IPS-15b (cell line): ENCODE measurements at regions not wholly inside any gene's neighbourhood (a gene's known extent, or its start where the extent isn't known, plus 50 kb on each side); places are given as distances from the start of the nearest gene placed in this dataset.
"Not testable (repeated sequence)": the region's sequence is repeated elsewhere in the genome, so short reads cannot be mapped to it uniquely, and the experiment has no call there.

Source experiments
- H3K27me3 ChIP-seq: one replicate; pipeline ENCODE4 v1.6.1; 2013; ENCODE audit warnings: low read length; ENCODE audit not compliant: control insufficient read depth, insufficient read depth
- H3K36me3 ChIP-seq: one replicate; pipeline ENCODE4 v1.6.1; 2013; ENCODE audit warnings: low read length; ENCODE audit not compliant: control insufficient read depth, insufficient read depth
- H3K4me1 ChIP-seq: one replicate; pipeline ENCODE4 v1.6.1; 2013; ENCODE audit warnings: mild to moderate bottlenecking, low read length; ENCODE audit not compliant: control insufficient read depth, insufficient read depth
- H3K4me3 ChIP-seq: one replicate; pipeline ENCODE4 v1.5.1; 2013; ENCODE audit warnings: low read depth, low read length
- H3K9ac ChIP-seq: one replicate; pipeline ENCODE4 v1.6.1; 2013; ENCODE audit warnings: low read depth, mild to moderate bottlenecking, low read length
- H3K9me3 ChIP-seq: one replicate; pipeline ENCODE4 v1.6.1; 2013; ENCODE audit warnings: mild to moderate bottlenecking, low read length; ENCODE audit not compliant: control insufficient read depth, insufficient read depth

GRCh38 chr5:1635477-1635876 is 111.7 kb upstream of the LPCAT1 start:
- not testable (repeated sequence) for H3K4me1 ChIP-seq, H3K9ac ChIP-seq

GRCh38 chr5:1634337-1634661 is 110.5 kb upstream of the LPCAT1 start:
- Histone ChIP-seq H3K27me3 (no peaks in the 10 kb centered on the region), H3K36me3 (no peaks in the 10 kb centered on the region), H3K4me1 (no peaks in the 10 kb centered on the region), H3K9me3 (no peaks in the 10 kb centered on the region), H3K4me3 (peak overlapping the region; percentile 70), H3K9ac (no peak overlapping the region)

More at GRCh38 chr5:1635477-1635876, 111.7 kb upstream of the LPCAT1 start:
- H3K27me3 ChIP-seq, H3K9me3 ChIP-seq, H3K36me3 ChIP-seq, H3K4me3 ChIP-seq: not testable (repeated sequence)

- Histone ChIP-seq H3K4me1 (no peaks in the 10 kb centered on the region), H3K9me3 (no peaks in the 10 kb centered on the region), H3K36me3 (no peaks in the 10 kb centered on the region), H3K9ac (no peak overlapping the region), H3K27me3 (no peaks in the 10 kb centered on the region), H3K4me3 (peak overlapping the region; percentile 70)
These were observed 110.0 kb upstream of the LPCAT1 start for GRCh38 chr5:1633605-1634336.

- not testable (repeated sequence) for H3K27me3 ChIP-seq, H3K4me1 ChIP-seq, H3K36me3 ChIP-seq, H3K4me3 ChIP-seq, H3K9ac ChIP-seq, H3K9me3 ChIP-seq
These were observed 107.2 kb upstream of the LPCAT1 start for GRCh38 chr5:1631004-1631403.

- H3K36me3 ChIP-seq, H3K4me1 ChIP-seq, H3K27me3 ChIP-seq, H3K9ac ChIP-seq, H3K9me3 ChIP-seq, H3K4me3 ChIP-seq: not testable (repeated sequence)
These were observed 102.6 kb upstream of the LPCAT1 start for GRCh38 chr5:1626397-1626796.

- not testable (repeated sequence) for H3K36me3 ChIP-seq, H3K4me3 ChIP-seq, H3K9me3 ChIP-seq, H3K27me3 ChIP-seq, H3K4me1 ChIP-seq, H3K9ac ChIP-seq
These were observed 95.8 kb upstream of the LPCAT1 start for GRCh38 chr5:1619531-1619930.

GRCh38 chr5:1618296-1618865 is 94.6 kb upstream of the LPCAT1 start:
- not testable (repeated sequence) for H3K9me3 ChIP-seq, H3K27me3 ChIP-seq, H3K9ac ChIP-seq, H3K4me3 ChIP-seq, H3K4me1 ChIP-seq, H3K36me3 ChIP-seq

GRCh38 chr5:1617236-1617755 is 93.5 kb upstream of the LPCAT1 start:
- H3K27me3 ChIP-seq, H3K36me3 ChIP-seq, H3K9me3 ChIP-seq, H3K9ac ChIP-seq, H3K4me1 ChIP-seq, H3K4me3 ChIP-seq: not testable (repeated sequence)

GRCh38 chr5:1613515-1613914 is 89.8 kb upstream of the LPCAT1 start:
- H3K4me3 ChIP-seq, H3K9me3 ChIP-seq, H3K4me1 ChIP-seq, H3K9ac ChIP-seq, H3K36me3 ChIP-seq, H3K27me3 ChIP-seq: not testable (repeated sequence)

GRCh38 chr5:1610526-1610925 is 86.8 kb upstream of the LPCAT1 start:
- not testable (repeated sequence) for H3K4me1 ChIP-seq, H3K4me3 ChIP-seq, H3K27me3 ChIP-seq, H3K9ac ChIP-seq, H3K36me3 ChIP-seq, H3K9me3 ChIP-seq

- not testable (repeated sequence) for H3K9ac ChIP-seq, H3K36me3 ChIP-seq, H3K4me3 ChIP-seq, H3K4me1 ChIP-seq, H3K27me3 ChIP-seq, H3K9me3 ChIP-seq
These were observed 85.4 kb upstream of the LPCAT1 start for GRCh38 chr5:1609111-1609510.

GRCh38 chr5:1608336-1608735 is 84.6 kb upstream of the LPCAT1 start:
- not testable (repeated sequence) for H3K9me3 ChIP-seq, H3K4me1 ChIP-seq, H3K9ac ChIP-seq, H3K27me3 ChIP-seq, H3K4me3 ChIP-seq, H3K36me3 ChIP-seq
